Trophoblast cell (in vitro differentiated cells and primary cell): ENCODE measurements at regions not wholly inside any gene's neighbourhood (a gene's known extent, or its start where the extent isn't known, plus 50 kb on each side); places are given as distances from the start of the nearest gene placed in this dataset.
"Not testable (repeated sequence)": the region's sequence is repeated elsewhere in the genome, so short reads cannot be mapped to it uniquely, and the experiment has no call there.

ENCODE experiments used
- DNase-seq, 2 donors: peaks; one replicate each; pipeline ENCODE4 v3.0.0-alpha.2; 2016
- H2AFZ ChIP-seq: 2 replicates; pipeline ENCODE4 v1.6.1; 2013; ENCODE audit warnings: low read length, moderate library complexity, mild to moderate bottlenecking; ENCODE audit not compliant: insufficient read depth, poor library complexity
- H2AK5ac ChIP-seq: 2 replicates; pipeline ENCODE4 v1.6.1; 2013; ENCODE audit warnings: mild to moderate bottlenecking, low read length
- H2BK120ac ChIP-seq: 2 replicates; pipeline ENCODE4 v1.6.1; 2013; ENCODE audit warnings: low read length, mild to moderate bottlenecking, moderate library complexity; ENCODE audit not compliant: insufficient read depth, poor library complexity
- H2BK12ac ChIP-seq: 2 replicates; pipeline ENCODE4 v1.6.1; 2013; ENCODE audit warnings: mild to moderate bottlenecking, low read length, moderate library complexity
- H2BK5ac ChIP-seq: 2 replicates; pipeline ENCODE4 v1.6.1; 2013; ENCODE audit warnings: low read length, low read depth, moderate library complexity, mild to moderate bottlenecking; ENCODE audit not compliant: poor library complexity
- H3K14ac ChIP-seq: 2 replicates; pipeline ENCODE4 v1.6.1; 2013; ENCODE audit warnings: mild to moderate bottlenecking, low read length
- H3K18ac ChIP-seq: 2 replicates; pipeline ENCODE4 v1.6.1; 2013; ENCODE audit warnings: mild to moderate bottlenecking, low read length
- H3K23ac ChIP-seq: 2 replicates; pipeline ENCODE4 v1.6.1; 2013; ENCODE audit warnings: low read length
- H3K27ac ChIP-seq: 2 replicates; pipeline ENCODE4 v1.5.1; 2013; ENCODE audit warnings: low read depth, mild to moderate bottlenecking, inconsistent platforms, low read length, moderate library complexity
- H3K27me3 ChIP-seq: 2 replicates; pipeline ENCODE4 v1.6.1; 2013; ENCODE audit warnings: inconsistent platforms, mild to moderate bottlenecking, low read length, moderate library complexity; ENCODE audit not compliant: insufficient read depth
- H3K36me3 ChIP-seq, 2 experiments: 1 replicate in 1 of 2; 2 replicates in 1 of 2; pipeline ENCODE4 v1.6.1; 2013; ENCODE audit warnings: low read length in 2 of 2, mild to moderate bottlenecking in 2 of 2, moderate library complexity in 1 of 2; ENCODE audit not compliant: insufficient read depth in 2 of 2, control insufficient read depth in 1 of 2
- H3K4ac ChIP-seq: 2 replicates; pipeline ENCODE4 v1.6.1; 2013; ENCODE audit warnings: low read depth, mild to moderate bottlenecking, low read length, moderate library complexity
- H3K4me1 ChIP-seq, 2 experiments: 1 replicate in 1 of 2; 2 replicates in 1 of 2; pipeline ENCODE4 v1.6.1; 2013; ENCODE audit warnings: low read length in 2 of 2, mild to moderate bottlenecking in 2 of 2, moderate library complexity in 1 of 2; ENCODE audit not compliant: insufficient read depth in 2 of 2, control insufficient read depth in 1 of 2
- H3K4me2 ChIP-seq: 2 replicates; pipeline ENCODE4 v1.6.1; 2013; ENCODE audit warnings: inconsistent platforms, mild to moderate bottlenecking, low read length, moderate library complexity
- H3K4me3 ChIP-seq: 2 replicates; pipeline ENCODE4 v1.5.1; 2013; ENCODE audit warnings: mild to moderate bottlenecking, low read depth, low read length, inconsistent platforms
- H3K79me1 ChIP-seq: one replicate; pipeline ENCODE4 v1.6.1; 2013; ENCODE audit warnings: low read length
- H3K79me2 ChIP-seq: 2 replicates; pipeline ENCODE4 v1.6.1; 2013; ENCODE audit warnings: low read length, mild to moderate bottlenecking; ENCODE audit not compliant: control insufficient read depth, insufficient read depth, poor library complexity
- H3K9ac ChIP-seq: 2 replicates; pipeline ENCODE4 v1.6.1; 2013; ENCODE audit warnings: mild to moderate bottlenecking, low read length
- H3K9me3 ChIP-seq: 2 replicates; pipeline ENCODE4 v1.6.1; 2013; ENCODE audit warnings: low read depth, mild to moderate bottlenecking, control low read depth, inconsistent platforms, low read length; ENCODE audit not compliant: insufficient read depth
- H4K12ac ChIP-seq: 2 replicates; pipeline ENCODE4 v1.6.1; 2013; ENCODE audit warnings: low read depth, mild to moderate bottlenecking, low read length, moderate library complexity
- H4K8ac ChIP-seq: 2 replicates; pipeline ENCODE4 v1.6.1; 2013; ENCODE audit warnings: low read depth, mild to moderate bottlenecking, low read length, moderate library complexity
- H4K91ac ChIP-seq: one replicate; pipeline ENCODE4 v1.6.1; 2013; ENCODE audit warnings: low read depth, mild to moderate bottlenecking, low read length, moderate library complexity
- WGBS: extraction: QIAGEN DNeasy Blood & Tissue Kit; methylation state at CpG from one replicate; pipeline ENCODE4 v1.1.7; 2013; ENCODE audit warnings: missing lambda C conversion rate; ENCODE audit not compliant: insufficient read length, insufficient coverage; ENCODE audit errors: extremely low coverage; 5-methylcytosine and 5-hydroxymethylcytosine counted together

GRCh38 chr17:63294776-63295175 is 151.3 kb downstream of the CYB561 start:
- Histone ChIP-seq H3K23ac (no peak overlapping the region), H3K79me1 (no peaks in the 10 kb centered on the region), H4K91ac (no peak overlapping the region), H3K18ac (no peak overlapping the region), H3K36me3 (peaks cover 4% of the 10 kb centered on the region in 2 experiments), H2BK120ac (no peak overlapping the region), H3K4me1 (peaks cover 4 to 5% of the 10 kb centered on the region in 2 experiments), H3K14ac (no peak overlapping the region), H3K79me2 (no peaks in the 10 kb centered on the region), H3K4me2 (no peak overlapping the region), H2BK12ac (no peak overlapping the region), H4K8ac (no peak overlapping the region), H3K4ac (no peak overlapping the region), H3K9me3 (no peaks in the 10 kb centered on the region), H3K27ac (no peak overlapping the region), H2BK5ac (no peak overlapping the region), H2AK5ac (no peak overlapping the region), H3K9ac (no peak overlapping the region), H2AFZ (no peak overlapping the region), H3K27me3 (no peaks in the 10 kb centered on the region), H4K12ac (no peak overlapping the region), H3K4me3 (no peak overlapping the region)
- no CpG with 5 or more reads among the region's 3 CpGs for WGBS
- no peak for DNase-seq

GRCh38 chr17:63295288-63295687 is 150.8 kb downstream of the CYB561 start:
- no peak overlapping the region for H4K91ac ChIP-seq
- H3K4me2 ChIP-seq = no peak overlapping the region
- H2BK5ac ChIP-seq = no peak overlapping the region
- no CpG with 5 or more reads among the region's 2 CpGs for WGBS
- no peak for DNase-seq
- H4K8ac ChIP-seq = no peak overlapping the region
- no peaks in the 10 kb centered on the region for H3K79me2 ChIP-seq
- H3K9me3 ChIP-seq = no peaks in the 10 kb centered on the region
- no peaks in the 10 kb centered on the region for H3K27me3 ChIP-seq
- no peak overlapping the region for H3K9ac ChIP-seq
- H3K27ac ChIP-seq = no peak overlapping the region
- H3K4me1 ChIP-seq = peaks cover 0 to 1% of the 10 kb centered on the region in 2 experiments
- H3K4ac ChIP-seq = no peak overlapping the region
- no peak overlapping the region for H4K12ac ChIP-seq
- H3K4me3 ChIP-seq = no peak overlapping the region
- no peak overlapping the region for H3K23ac ChIP-seq
- no peak overlapping the region for H2AFZ ChIP-seq
- H3K36me3 ChIP-seq = peaks cover 4% of the 10 kb centered on the region in 2 experiments
- no peak overlapping the region for H3K14ac ChIP-seq
- H3K79me1 ChIP-seq = no peaks in the 10 kb centered on the region
- H2BK120ac ChIP-seq = no peak overlapping the region
- no peak overlapping the region for H2AK5ac ChIP-seq
- no peak overlapping the region for H3K18ac ChIP-seq
- H2BK12ac ChIP-seq = no peak overlapping the region

- H3K14ac ChIP-seq = no peak overlapping the region
Measured at GRCh38 chr17:63295839-63296590, 150.1 kb downstream of the CYB561 start.

GRCh38 chr17:63298916-63299315 is 147.2 kb downstream of the CYB561 start:
- H3K9me3 ChIP-seq, H2BK5ac ChIP-seq, H3K18ac ChIP-seq, H4K91ac ChIP-seq, H3K9ac ChIP-seq, H3K14ac ChIP-seq, H2AFZ ChIP-seq, H2BK12ac ChIP-seq, H2BK120ac ChIP-seq, H3K79me1 ChIP-seq, H2AK5ac ChIP-seq, H3K4me3 ChIP-seq, H3K27ac ChIP-seq, H3K4me2 ChIP-seq, H3K4me1 ChIP-seq, H4K8ac ChIP-seq, H3K27me3 ChIP-seq, H4K12ac ChIP-seq, DNase-seq, H3K23ac ChIP-seq, H3K79me2 ChIP-seq, H3K4ac ChIP-seq, H3K36me3 ChIP-seq: not testable (repeated sequence)
- no CpG with 5 or more reads among the region's 1 CpG for WGBS

More at GRCh38 chr17:63295839-63296590, 150.1 kb downstream of the CYB561 start:
- no peak overlapping the region for H3K18ac ChIP-seq
- H2BK120ac ChIP-seq = no peak overlapping the region
- no peak overlapping the region for H4K91ac ChIP-seq
- H3K27me3 ChIP-seq = no peaks in the 10 kb centered on the region
- H3K36me3 ChIP-seq = peaks cover 4% of the 10 kb centered on the region in 2 experiments
- H3K9ac ChIP-seq = no peak overlapping the region
- H2BK12ac ChIP-seq = no peak overlapping the region
- no peak overlapping the region for H4K8ac ChIP-seq
- WGBS = no CpG with 5 or more reads among the region's 1 CpG
- no peaks in the 10 kb centered on the region for H3K79me1 ChIP-seq
- no peak overlapping the region for H3K4ac ChIP-seq
- no peak overlapping the region for H2AFZ ChIP-seq
- H3K4me2 ChIP-seq = no peak overlapping the region
- H4K12ac ChIP-seq = no peak overlapping the region
- no peaks in the 10 kb centered on the region for H3K9me3 ChIP-seq
- DNase-seq = no peak
- peak overlapping the region; percentile 31 for H2BK5ac ChIP-seq
- H3K4me3 ChIP-seq = no peak overlapping the region
- no peak overlapping the region for H3K27ac ChIP-seq
- no peaks in the 10 kb centered on the region for H3K79me2 ChIP-seq
- H2AK5ac ChIP-seq = no peak overlapping the region
- H3K23ac ChIP-seq = no peak overlapping the region
- H3K4me1 ChIP-seq = no peaks in the 10 kb centered on the region
